ENCODE measurements at regions not wholly inside any gene's neighbourhood (a gene's known extent, or its start where the extent isn't known, plus 50 kb on each side); places are given as distances from the start of the nearest gene placed in this dataset.

DNA sequence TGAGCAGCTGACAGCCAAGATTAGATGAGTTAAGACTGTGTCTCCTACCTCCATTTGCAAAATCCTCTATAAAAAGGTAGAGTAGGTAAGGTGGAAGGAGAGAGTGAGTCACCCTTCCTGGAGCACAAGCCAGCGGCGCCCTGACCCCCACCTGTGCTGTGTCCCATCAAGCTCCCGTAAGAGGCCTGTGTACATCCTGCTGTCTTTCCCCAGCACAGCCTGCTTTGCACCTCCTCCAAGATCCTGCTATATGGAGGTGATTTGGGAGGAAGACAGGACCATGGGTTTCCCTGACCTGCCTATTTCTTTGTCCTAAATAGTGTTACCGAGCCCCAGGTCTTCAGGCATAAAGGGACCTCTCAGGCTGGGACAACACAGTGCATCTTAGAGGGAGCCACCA is 62.3 kb upstream of the UQCRFS1 start:
- Histone ChIP-seq H3K27ac (no peak overlapping the region), H3K4me3 (no peak overlapping the region), H3K4me1 (replicated peaks in 1 of 2) (peaks cover 8 to 14% of the 10 kb centered on the region in 2 donors)
- peak in 2 of 8 experiments; percentile 26 to 50 for ATAC-seq (replicated peaks in 6 of 8)
- in situ Hi-C loops (cut with MboI; ENCODE audit: low pct_unique_long_range_greater_than_20kb in 2 of 9, low sequenced_read_pairs in 9 of 9, unreplicated experiment in 9 of 9), result loop anchor here in 1 of 9 experiments (25.0 kb wide), 1 partner anchor 212 kb away; no protein-coding TSS in a partner anchor
- WGBS, 10 experiments, result 25 to 87% (median 80%) methylated on average over 1 to 3 of the region's 4 CpGs; no CpG with 5 or more reads in 5 of the 10 experiments

- peak in 5 of 8 experiments; percentile 27 to 86 (median 66) for ATAC-seq (replicated peaks in 6 of 8)
- WGBS, 10 experiments, result 24 to 68% (median 52%) methylated on average over 2 to 6 of the region's 7 CpGs; no CpG with 5 or more reads in 6 of the 10 experiments
- Histone ChIP-seq H3K4me1 (replicated peaks in 1 of 2) (peaks cover 5 to 14% of the 10 kb centered on the region in 2 donors), H3K4me3 (no peak overlapping the region), H3K27ac (no peak overlapping the region)
- in situ Hi-C loops (cut with MboI; ENCODE audit: low pct_unique_long_range_greater_than_20kb in 2 of 9, low sequenced_read_pairs in 9 of 9, unreplicated experiment in 9 of 9), result loop anchor here in 1 of 9 experiments (25.0 kb wide), 1 partner anchor 210 kb away; no protein-coding TSS in a partner anchor
Observed at GRCh38 chr19:29277102-29277501, 64.2 kb upstream of the UQCRFS1 start.

DNA sequence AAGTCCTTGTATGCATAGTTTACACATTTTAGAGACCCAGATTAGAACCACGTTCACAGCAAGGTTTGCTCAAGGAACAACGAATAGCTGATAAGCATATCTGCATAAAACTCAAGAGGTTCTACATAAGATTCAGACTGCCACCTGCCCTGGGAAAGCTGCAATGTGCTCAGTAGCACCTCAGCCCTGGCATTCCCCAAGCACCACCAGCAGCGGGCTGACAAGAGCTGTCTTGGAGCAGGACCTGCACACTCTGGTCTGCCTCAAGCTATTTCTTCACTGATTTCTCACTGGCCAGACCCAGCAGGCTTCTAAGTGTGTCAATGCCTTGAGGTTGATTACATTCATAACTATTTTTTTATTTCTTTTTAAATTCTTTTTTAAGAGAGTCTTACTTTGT is 65.8 kb upstream of the UQCRFS1 start:
- in situ Hi-C loops (cut with MboI; ENCODE audit: low pct_unique_long_range_greater_than_20kb in 2 of 9, low sequenced_read_pairs in 9 of 9, unreplicated experiment in 9 of 9), result loop anchor here in 1 of 9 experiments (25.0 kb wide), 1 partner anchor 209 kb away; no protein-coding TSS in a partner anchor
- WGBS, 10 experiments, result 0 to 83% (median 35%) methylated on average over 1 to 3 of the region's 3 CpGs; no CpG with 5 or more reads in 2 of the 10 experiments
- ATAC-seq (replicated peaks in 6 of 8), result no peak

GRCh38 chr19:29283366-29283765 is 70.4 kb upstream of the UQCRFS1 start:
- 0 to 74% (median 20%) methylated on average over 1 to 3 of the region's 3 CpGs; no CpG with 5 or more reads in 5 of the 10 experiments for WGBS, 10 experiments
- H3K27ac ChIP-seq, result no peak overlapping the region
- H3K4me3 ChIP-seq, result no peak overlapping the region
- in situ Hi-C loops (cut with MboI; ENCODE audit: low pct_unique_long_range_greater_than_20kb in 2 of 9, low sequenced_read_pairs in 9 of 9, unreplicated experiment in 9 of 9), result loop anchor here in 1 of 9 experiments (25.0 kb wide), 1 partner anchor 204 kb away; no protein-coding TSS in a partner anchor
- peaks cover 3% of the 10 kb centered on the region in 2 donors for H3K4me1 ChIP-seq (replicated peaks in 1 of 2)
- ATAC-seq (replicated peaks in 6 of 8), result no peak

More for the DNA sequence above, 65.8 kb upstream of the UQCRFS1 start:
- no peak overlapping the region for H3K27ac ChIP-seq
- peaks cover 0 to 2% of the 10 kb centered on the region in 2 donors for H3K4me1 ChIP-seq (replicated peaks in 1 of 2)
- no peak overlapping the region for H3K4me3 ChIP-seq

DNA sequence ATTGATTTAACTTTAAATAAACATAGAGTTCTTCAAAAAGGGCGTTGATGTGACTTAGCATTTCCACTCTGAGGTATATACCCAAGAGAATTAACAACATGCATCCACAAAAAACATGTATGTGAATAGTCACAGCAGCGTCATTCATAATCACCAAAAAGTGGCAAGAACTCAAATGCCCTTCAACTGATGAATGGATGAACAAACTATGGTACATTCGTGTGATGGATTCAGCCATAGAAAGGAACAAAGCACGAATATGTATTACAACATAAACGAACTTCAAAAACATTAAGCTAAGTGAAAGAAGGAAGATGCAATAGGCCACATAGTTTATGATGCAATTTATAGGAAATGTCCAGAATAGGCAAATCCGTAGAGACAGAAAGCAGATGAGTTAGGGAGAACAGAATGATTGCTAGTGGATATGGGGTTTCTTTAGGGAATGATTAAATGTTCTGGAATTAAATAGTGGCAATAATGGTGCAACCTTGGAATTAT is 72.3 kb upstream of the UQCRFS1 start:
- ATAC-seq (replicated peaks in 6 of 8), result no peak
- no peak overlapping the region for H3K27ac ChIP-seq
- 12 to 100% (median 72%) methylated on average over 1 to 6 of the region's 6 CpGs for WGBS, 10 experiments
- in situ Hi-C loops (cut with MboI; ENCODE audit: low pct_unique_long_range_greater_than_20kb in 2 of 9, low sequenced_read_pairs in 9 of 9, unreplicated experiment in 9 of 9), result loop anchor here in 1 of 9 experiments (25.0 kb wide), 1 partner anchor 202 kb away; no protein-coding TSS in a partner anchor
- no peak overlapping the region for H3K4me3 ChIP-seq
- H3K4me1 ChIP-seq (replicated peaks in 1 of 2), result peaks cover 3% of the 10 kb centered on the region in 2 donors

- no peak overlapping the region for H3K4me3 ChIP-seq
- 0 to 27% (median 4%) methylated on average over 1 to 5 of the region's 6 CpGs; no CpG with 5 or more reads in 4 of the 10 experiments for WGBS, 10 experiments
- H3K4me1 ChIP-seq (replicated peaks in 1 of 2), result peaks cover 3 to 5% of the 10 kb centered on the region in 2 donors
- no peak overlapping the region for H3K27ac ChIP-seq
- peak; percentile 76 to 97 (median 94) for ATAC-seq (replicated peaks in 6 of 8)
- in situ Hi-C loops (cut with MboI; ENCODE audit: low pct_unique_long_range_greater_than_20kb in 2 of 9, low sequenced_read_pairs in 9 of 9, unreplicated experiment in 9 of 9), result loop anchor here in 1 of 9 experiments (25.0 kb wide), 1 partner anchor 201 kb away; no protein-coding TSS in a partner anchor
Observed at GRCh38 chr19:29285878-29286277, 72.9 kb upstream of the UQCRFS1 start.

DNA sequence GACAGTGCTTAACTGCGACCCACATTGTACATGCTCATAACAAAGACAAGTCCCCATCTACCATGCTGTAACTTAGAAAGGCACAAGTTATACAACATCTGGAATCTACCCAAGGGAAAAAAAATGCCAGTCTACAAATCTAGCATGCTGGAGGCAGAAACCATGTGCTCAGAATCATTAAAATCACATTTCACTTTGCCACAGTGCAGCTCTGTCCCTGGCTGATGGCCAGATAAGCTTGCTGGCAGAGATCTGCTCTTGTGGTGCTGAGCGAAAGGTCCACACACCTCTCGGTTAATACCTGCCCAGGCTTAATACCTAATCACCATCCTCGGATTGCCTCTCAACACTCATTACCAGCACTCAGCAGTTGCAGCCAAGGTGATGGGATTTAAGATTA is 74.1 kb upstream of the UQCRFS1 start:
- no peak overlapping the region for H3K4me3 ChIP-seq
- in situ Hi-C loops (cut with MboI; ENCODE audit: low pct_unique_long_range_greater_than_20kb in 2 of 9, low sequenced_read_pairs in 9 of 9, unreplicated experiment in 9 of 9), result loop anchor here in 1 of 9 experiments (25.0 kb wide), 1 partner anchor 200 kb away; no protein-coding TSS in a partner anchor
- ATAC-seq (replicated peaks in 6 of 8), result peak in 1 of 8 experiments; percentile 61
- H3K4me1 ChIP-seq (replicated peaks in 1 of 2), result peaks cover 6 to 17% of the 10 kb centered on the region in 2 donors
- no peak overlapping the region for H3K27ac ChIP-seq
- WGBS, 10 experiments, result 40 to 100% (median 100%) methylated on average over 1 to 4 of the region's 4 CpGs; no CpG with 5 or more reads in 5 of the 10 experiments

- WGBS, 10 experiments, result 0 to 95% (median 80%) methylated on average over 1 to 4 of the region's 4 CpGs; no CpG with 5 or more reads in 3 of the 10 experiments
- Histone ChIP-seq H3K4me1 (replicated peaks in 1 of 2) (peaks cover 9 to 21% of the 10 kb centered on the region in 2 donors), H3K4me3 (no peak overlapping the region), H3K27ac (no peak overlapping the region)
- in situ Hi-C loops (cut with MboI; ENCODE audit: low pct_unique_long_range_greater_than_20kb in 2 of 9, low sequenced_read_pairs in 9 of 9, unreplicated experiment in 9 of 9), result loop anchor here in 1 of 9 experiments (25.0 kb wide), 1 partner anchor 199 kb away; no protein-coding TSS in a partner anchor
- ATAC-seq (replicated peaks in 6 of 8), result no peak
Observed at GRCh38 chr19:29288256-29288655, 75.3 kb upstream of the UQCRFS1 start.

GRCh38 chr19:29289020-29289419 is 76.1 kb upstream of the UQCRFS1 start:
- Histone ChIP-seq H3K27ac (no peak overlapping the region), H3K4me1 (replicated peaks in 1 of 2) (peaks cover 9 to 21% of the 10 kb centered on the region in 2 donors), H3K4me3 (no peak overlapping the region)
- in situ Hi-C loops (cut with MboI; ENCODE audit: low pct_unique_long_range_greater_than_20kb in 2 of 9, low sequenced_read_pairs in 9 of 9, unreplicated experiment in 9 of 9), result loop anchor here in 1 of 9 experiments (25.0 kb wide), 1 partner anchor 198 kb away; no protein-coding TSS in a partner anchor
- WGBS, 10 experiments, result 20 to 100% (median 75%) methylated on average over 1 of the region's 2 CpGs; no CpG with 5 or more reads in 7 of the 10 experiments
- no peak for ATAC-seq (replicated peaks in 6 of 8)

DNA sequence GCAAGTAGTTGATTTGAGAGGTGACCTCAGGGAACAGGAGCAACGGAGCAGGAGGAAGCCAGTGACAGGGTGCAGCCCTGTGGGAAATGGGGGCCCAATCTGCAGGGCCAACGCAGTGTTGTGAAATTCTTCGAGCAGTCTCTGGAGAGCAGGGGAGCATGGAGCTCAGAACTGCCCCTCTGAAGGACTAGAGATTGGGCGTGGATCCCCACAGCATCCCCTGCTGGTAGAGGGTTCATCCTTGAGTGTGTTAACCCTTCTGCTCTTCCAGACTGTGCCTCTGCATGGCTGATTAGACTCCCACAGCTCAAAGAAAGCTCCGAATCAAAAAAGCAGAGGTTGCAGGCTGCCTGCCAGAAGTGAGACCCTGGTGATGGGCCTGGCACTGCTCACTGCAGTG is 77.9 kb upstream of the UQCRFS1 start:
- Histone ChIP-seq H3K4me3 (no peak overlapping the region), H3K27ac (no peak overlapping the region), H3K4me1 (replicated peaks in 1 of 2) (peaks cover 9 to 21% of the 10 kb centered on the region in 2 donors)
- WGBS, 10 experiments, result 15 to 85% (median 45%) methylated on average over 1 to 4 of the region's 5 CpGs; no CpG with 5 or more reads in 6 of the 10 experiments
- in situ Hi-C loops (cut with MboI; ENCODE audit: low pct_unique_long_range_greater_than_20kb in 2 of 9, low sequenced_read_pairs in 9 of 9, unreplicated experiment in 9 of 9), result loop anchor here in 1 of 9 experiments (25.0 kb wide), 1 partner anchor 196 kb away; no protein-coding TSS in a partner anchor
- no peak for ATAC-seq (replicated peaks in 6 of 8)

DNA sequence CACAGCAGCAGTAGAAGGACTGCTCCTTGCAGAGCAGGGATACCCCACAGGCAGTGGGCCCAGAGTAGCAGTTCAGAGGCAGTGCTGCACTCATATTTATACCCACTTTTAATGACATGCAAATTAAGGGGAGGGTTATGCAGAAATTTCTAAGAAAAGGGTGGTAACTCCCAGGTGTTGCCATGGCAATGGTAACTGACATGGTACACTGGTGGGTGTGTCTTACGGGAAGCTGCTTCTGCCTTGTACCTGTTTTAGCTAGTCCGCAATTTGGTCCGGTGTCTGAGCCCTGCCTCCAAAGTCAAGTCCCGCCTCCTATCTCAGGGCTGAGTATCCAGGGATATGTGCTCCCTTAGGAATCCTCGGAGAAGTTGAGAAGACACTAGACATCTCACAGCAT is 79.2 kb upstream of the UQCRFS1 start:
- H3K4me1 ChIP-seq (replicated peaks in 1 of 2), result peaks cover 7 to 21% of the 10 kb centered on the region in 2 donors
- no peak overlapping the region for H3K4me3 ChIP-seq
- H3K27ac ChIP-seq, result no peak overlapping the region
- WGBS, 10 experiments, result 33 to 93% (median 85%) methylated on average over 1 to 5 of the region's 5 CpGs; no CpG with 5 or more reads in 6 of the 10 experiments
- peak in 5 of 8 experiments; percentile 22 to 58 (median 53) for ATAC-seq (replicated peaks in 6 of 8)
- in situ Hi-C loops (cut with MboI; ENCODE audit: low pct_unique_long_range_greater_than_20kb in 2 of 9, low sequenced_read_pairs in 9 of 9, unreplicated experiment in 9 of 9), result loop anchor here in 1 of 9 experiments (25.0 kb wide), 1 partner anchor 195 kb away; no protein-coding TSS in a partner anchor

DNA sequence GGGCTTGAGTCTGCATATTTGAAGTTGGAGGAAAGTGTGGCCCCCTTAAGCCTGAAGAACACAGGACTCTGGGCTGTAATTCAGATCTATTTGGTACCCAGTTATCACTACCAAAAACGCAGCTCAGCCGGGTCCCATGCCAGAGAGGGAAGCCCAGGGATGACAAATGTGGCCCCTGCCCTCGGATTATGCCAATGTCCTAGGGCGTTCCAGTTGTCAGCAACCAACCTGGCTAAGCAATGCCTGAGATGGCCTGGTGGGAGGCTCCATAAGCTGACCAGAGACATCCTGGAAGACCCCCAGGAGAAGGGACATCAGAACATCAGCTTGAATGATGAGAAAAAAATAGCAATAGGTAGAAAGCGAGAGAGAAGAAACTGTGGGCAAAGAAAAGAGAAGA is 79.6 kb upstream of the UQCRFS1 start:
- no peak for ATAC-seq (replicated peaks in 6 of 8)
- H3K27ac ChIP-seq, result no peak overlapping the region
- H3K4me1 ChIP-seq (replicated peaks in 1 of 2), result peaks cover 5 to 18% of the 10 kb centered on the region in 2 donors
- in situ Hi-C loops (cut with MboI; ENCODE audit: low pct_unique_long_range_greater_than_20kb in 2 of 9, low sequenced_read_pairs in 9 of 9, unreplicated experiment in 9 of 9), result loop anchor here in 1 of 9 experiments (25.0 kb wide), 1 partner anchor 195 kb away; no protein-coding TSS in a partner anchor
- 34 to 100% (median 87%) methylated on average over 1 to 4 of the region's 5 CpGs; no CpG with 5 or more reads in 4 of the 10 experiments for WGBS, 10 experiments
- H3K4me3 ChIP-seq, result no peak overlapping the region

- WGBS, 10 experiments, result 33 to 100% (median 85%) methylated on average over 1 to 7 of the region's 11 CpGs; no CpG with 5 or more reads in 3 of the 10 experiments
- Histone ChIP-seq H3K27ac (no peak overlapping the region), H3K4me3 (no peak overlapping the region), H3K4me1 (replicated peaks in 1 of 2) (peaks cover 5 to 18% of the 10 kb centered on the region in 2 donors)
- in situ Hi-C loops (cut with MboI; ENCODE audit: low pct_unique_long_range_greater_than_20kb in 2 of 9, low sequenced_read_pairs in 9 of 9, unreplicated experiment in 9 of 9), result loop anchor here in 1 of 9 experiments (25.0 kb wide), 1 partner anchor 194 kb away; no protein-coding TSS in a partner anchor
- ATAC-seq (replicated peaks in 6 of 8), result no peak
Observed at GRCh38 chr19:29293292-29293691, 80.3 kb upstream of the UQCRFS1 start.

Measured in motor neuron (in vitro differentiated cells).